ENCODE measurements at regions not wholly inside any gene's neighbourhood (a gene's known extent, or its start where the extent isn't known, plus 50 kb on each side); places are given as distances from the start of the nearest gene placed in this dataset.

DNA sequence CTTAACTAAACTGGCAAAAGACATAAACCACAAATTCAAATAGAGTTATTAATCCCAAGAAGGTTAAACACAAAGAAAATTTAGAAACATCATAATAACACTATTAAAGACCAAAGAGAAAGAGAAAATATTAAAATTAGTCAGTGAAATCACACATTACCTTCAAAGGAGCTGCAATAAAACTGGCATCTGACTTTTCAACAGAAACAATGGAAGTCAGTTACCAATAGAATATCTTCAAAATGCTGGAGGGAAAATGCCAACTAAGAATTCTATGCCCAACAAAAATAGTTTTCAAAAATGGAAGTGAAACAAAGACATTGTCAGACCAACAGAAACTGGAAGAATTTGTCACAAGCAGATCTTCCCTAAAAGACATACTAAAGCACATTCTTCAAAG, 68.7 kb upstream of the RNF7 start:
- in situ Hi-C loops (cut with MboI; ENCODE audit: low pct_unique_long_range_greater_than_20kb, low sequenced_read_pairs), result no loop called here
- DNase-seq, result no peak

DNA sequence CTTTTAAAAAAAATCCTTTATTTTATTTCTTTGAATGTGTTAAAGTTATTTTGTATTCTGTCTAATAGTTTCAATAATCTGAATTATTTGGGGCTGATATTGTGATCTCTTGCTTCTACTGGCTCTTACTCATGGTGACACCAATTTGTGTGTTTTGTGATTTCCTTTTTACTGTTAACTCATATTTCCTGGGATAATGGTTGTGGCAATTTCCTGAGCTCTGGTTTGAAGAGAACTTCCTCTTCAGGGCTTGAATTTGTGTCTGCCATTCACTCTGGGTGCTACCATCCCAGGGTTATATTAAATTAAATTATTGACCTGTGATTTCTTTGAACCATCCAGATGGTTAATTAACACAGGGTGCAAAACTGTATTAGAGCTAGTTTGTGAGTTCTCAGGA, 60.4 kb upstream of the RNF7 start:
- DNase-seq, result peak; percentile 41

DNA sequence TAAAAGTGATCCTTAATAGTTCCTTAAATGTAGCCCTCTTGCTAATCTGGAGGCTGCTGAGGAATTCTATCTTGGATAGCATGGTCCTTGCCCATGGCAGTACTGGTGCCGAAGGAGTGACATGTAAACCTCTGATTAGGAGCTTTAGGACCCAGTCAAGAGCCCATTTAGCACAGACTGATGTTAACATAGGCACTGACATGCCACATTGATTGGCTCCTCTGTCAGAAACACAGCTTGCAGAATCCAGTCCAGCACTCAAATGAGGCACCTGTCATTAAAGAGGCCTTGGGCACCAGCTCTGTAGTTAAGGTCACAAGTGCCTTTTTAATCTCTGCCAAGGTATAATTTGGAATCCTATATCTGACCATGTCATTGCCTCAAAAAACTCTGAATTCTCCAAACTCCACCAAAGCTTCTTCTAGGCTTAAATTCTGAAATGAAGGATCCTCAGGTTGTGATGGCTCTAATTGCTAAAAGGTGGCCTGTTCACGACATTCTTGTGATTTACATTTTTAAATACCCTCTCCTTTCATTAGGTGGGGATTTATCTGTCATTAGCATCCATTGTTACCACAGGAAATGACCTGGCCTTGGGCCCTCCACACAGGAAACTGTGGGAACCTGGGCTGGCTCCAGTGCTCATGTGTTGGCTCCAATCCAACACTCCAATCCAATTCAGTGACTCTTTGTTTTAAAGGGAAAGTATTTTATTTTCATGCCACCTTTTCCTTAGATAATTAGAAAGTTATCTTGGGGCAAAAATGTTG, 57.3 kb upstream of the RNF7 start:
- DNase-seq, result peak; percentile 68
- in situ Hi-C loops (cut with MboI; ENCODE audit: low pct_unique_long_range_greater_than_20kb, low sequenced_read_pairs), result no loop called here

More for the DNA sequence above, 60.4 kb upstream of the RNF7 start:
- in situ Hi-C loops (cut with MboI; ENCODE audit: low pct_unique_long_range_greater_than_20kb, low sequenced_read_pairs), result no loop called here

DNA sequence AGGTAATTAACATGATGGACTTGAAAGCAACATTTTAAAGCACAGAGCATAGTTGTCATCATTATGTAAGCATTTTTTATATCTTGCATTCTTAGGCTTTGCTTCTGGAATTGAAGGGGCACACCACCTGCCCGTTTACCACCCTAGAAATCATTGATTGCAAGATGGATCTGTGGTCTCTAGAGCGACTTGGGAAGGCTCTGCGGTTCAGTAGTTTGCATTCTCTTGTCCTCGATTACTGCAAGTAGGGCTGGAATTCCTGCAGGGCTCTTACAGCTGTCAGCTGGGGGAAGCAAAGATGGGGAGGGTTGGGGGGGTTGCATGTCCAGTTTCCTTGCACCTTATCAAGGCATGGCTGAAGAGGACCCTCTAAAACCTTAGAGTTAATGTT, 56.7 kb upstream of the RNF7 start:
- no peak for DNase-seq
- in situ Hi-C loops (cut with MboI; ENCODE audit: low pct_unique_long_range_greater_than_20kb, low sequenced_read_pairs), result no loop called here

DNA sequence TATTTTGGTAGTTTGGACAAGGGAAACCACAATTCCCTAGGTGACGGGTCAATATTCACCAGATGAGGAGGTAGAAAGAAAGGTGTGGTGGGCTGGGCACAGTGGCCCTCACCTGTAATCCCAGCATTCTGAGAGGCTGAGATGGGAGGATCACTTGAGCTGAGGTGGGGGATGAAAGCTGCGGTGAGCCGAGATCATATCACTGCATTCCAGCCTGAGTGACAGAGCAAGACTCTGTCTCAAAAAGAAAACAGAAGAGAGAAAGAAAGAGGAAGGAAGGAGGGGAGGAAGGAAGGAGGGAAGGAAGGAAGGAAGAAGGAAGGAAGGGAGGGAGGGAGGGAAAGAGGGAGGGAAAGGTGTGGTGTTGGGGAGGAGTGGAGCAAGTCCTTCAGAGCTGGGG, 56.1 kb upstream of the RNF7 start:
- in situ Hi-C loops (cut with MboI; ENCODE audit: low pct_unique_long_range_greater_than_20kb, low sequenced_read_pairs), result no loop called here
- peak; percentile 52 for DNase-seq

DNA sequence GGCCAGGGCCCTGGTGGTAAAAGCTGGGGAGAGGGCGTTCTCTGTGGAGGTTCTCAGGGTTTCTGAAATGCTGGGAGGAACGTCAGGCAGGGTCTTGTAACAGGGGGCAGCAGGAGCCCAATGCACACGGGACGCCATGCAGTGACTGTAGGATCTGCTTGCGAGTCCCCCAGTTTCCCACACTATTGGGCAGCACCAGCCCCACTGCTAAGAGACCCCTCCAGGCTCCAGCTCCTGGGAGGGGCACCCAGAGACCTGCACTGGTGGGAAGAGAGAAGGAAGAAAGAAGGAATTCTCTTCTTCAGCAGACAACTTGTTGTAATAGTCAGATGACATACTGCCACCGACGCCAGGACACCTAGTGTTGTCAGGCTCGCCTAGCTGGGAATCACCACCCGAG, 55.2 kb upstream of the RNF7 start:
- in situ Hi-C loops (cut with MboI; ENCODE audit: low pct_unique_long_range_greater_than_20kb, low sequenced_read_pairs), result no loop called here
- no peak for DNase-seq

DNA sequence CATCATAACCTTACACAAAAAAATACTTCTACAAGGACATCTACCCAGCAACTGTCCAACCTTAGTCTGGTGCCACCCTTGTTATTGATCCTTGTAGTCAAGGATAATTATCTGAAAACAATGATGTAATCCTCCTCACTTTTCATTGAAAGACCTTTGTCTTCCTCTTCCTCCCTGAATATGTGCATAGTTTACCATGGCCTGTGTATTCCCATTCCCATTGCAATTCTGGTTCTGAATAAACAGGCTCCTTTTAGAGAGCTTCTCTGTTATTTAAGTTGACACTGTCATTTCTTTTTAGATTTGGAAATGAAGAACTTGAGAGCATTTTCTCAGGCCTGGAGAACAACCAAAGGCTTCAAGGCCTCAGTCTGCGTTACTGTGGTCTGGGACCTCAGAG, 53.3 kb upstream of the RNF7 start:
- no peak for DNase-seq
- in situ Hi-C loops (cut with MboI; ENCODE audit: low pct_unique_long_range_greater_than_20kb, low sequenced_read_pairs), result no loop called here

DNA sequence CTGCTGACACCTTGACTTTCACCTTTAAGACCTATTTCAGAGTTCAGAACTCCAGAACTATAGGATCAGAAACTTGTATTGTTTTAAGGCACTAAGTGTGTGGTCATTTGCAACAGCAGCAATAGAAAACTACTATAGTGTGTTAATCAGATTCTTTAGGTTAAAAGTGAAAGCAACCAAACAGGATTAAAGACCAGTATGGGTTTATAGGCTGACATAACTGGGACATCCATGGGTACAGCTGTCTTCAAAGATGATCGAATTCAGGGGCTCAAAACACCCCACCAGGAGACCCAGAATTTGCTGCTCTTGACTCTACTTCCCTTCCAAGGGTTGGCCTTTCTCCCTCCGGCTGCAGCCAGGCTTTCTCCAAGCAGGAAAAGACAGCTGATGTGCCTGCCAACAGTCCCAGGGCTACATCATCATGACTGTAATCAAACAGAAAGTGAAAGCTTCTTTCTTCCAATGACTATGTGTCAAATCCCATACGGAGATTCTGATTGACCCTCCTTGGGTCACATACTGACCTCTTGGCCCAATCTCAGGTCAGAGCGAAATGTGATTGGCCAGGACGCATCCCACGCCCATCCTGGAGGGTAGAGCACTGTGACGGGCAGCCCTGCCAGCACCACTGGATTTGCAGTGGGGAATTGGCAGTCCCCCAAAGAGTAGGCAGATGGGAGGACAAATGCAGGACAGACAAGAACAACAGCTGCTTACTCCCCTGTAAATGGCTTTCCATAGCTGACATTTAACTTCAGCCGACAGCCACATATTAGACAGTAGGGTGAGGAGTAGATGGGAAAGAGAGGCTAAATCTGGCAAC, 51.4 kb upstream of the RNF7 start:
- in situ Hi-C loops (cut with MboI; ENCODE audit: low pct_unique_long_range_greater_than_20kb, low sequenced_read_pairs), result no loop called here
- DNase-seq, result no peak

Measured in KBM-7 (cell line).